ENCODE measurements at regions not wholly inside any gene's neighbourhood (a gene's known extent, or its start where the extent isn't known, plus 50 kb on each side); places are given as distances from the start of the nearest gene placed in this dataset.

DNA sequence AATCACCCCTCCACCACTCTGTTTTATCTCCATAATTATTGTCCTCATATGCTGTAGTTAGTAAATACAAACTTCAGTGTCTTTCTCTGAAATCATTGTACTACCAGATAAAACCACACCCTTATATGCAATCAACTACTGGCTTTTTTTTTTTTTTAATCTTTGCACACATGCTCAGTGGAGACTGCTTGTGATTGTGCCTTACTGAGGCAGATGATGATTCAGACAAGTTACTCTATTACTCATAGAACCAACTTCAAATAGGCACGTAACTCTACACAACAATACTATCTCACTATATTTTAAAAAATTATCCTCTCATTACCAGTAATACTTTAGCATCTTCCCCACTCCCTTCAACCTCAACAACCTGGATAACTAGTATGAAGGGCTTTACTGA lies 1278.4 kb upstream of the PIK3C3 start:
- TF ChIP-seq, protein P1, sequence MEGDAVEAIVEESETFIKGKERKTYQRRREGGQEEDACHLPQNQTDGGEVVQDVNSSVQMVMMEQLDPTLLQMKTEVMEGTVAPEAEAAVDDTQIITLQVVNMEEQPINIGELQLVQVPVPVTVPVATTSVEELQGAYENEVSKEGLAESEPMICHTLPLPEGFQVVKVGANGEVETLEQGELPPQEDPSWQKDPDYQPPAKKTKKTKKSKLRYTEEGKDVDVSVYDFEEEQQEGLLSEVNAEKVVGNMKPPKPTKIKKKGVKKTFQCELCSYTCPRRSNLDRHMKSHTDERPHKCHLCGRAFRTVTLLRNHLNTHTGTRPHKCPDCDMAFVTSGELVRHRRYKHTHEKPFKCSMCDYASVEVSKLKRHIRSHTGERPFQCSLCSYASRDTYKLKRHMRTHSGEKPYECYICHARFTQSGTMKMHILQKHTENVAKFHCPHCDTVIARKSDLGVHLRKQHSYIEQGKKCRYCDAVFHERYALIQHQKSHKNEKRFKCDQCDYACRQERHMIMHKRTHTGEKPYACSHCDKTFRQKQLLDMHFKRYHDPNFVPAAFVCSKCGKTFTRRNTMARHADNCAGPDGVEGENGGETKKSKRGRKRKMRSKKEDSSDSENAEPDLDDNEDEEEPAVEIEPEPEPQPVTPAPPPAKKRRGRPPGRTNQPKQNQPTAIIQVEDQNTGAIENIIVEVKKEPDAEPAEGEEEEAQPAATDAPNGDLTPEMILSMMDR (IDR thresholded peaks at IDR 0.05; ENCODE audit: low read depth, low read length), result no peak
- TF ChIP-seq POLR2A (IDR thresholded peaks at IDR 0.05; ENCODE audit: extremely low read depth, insufficient read length) (no peak), MAX (IDR thresholded peaks at IDR 0.05; ENCODE audit: low read depth, low read length) (no peak), MYC (IDR thresholded peaks at IDR 0.05; ENCODE audit: low read depth, low read length) (no peak)
